ENCODE measurements at regions not wholly inside any gene's neighbourhood (a gene's known extent, or its start where the extent isn't known, plus 50 kb on each side); places are given as distances from the start of the nearest gene placed in this dataset.

GRCh38 chr2:7119132-7119835 lies 202.1 kb downstream of the RNF144A start:
- H3K4me3 ChIP-seq: no peak overlapping the region
- no peaks in the 10 kb centered on the region for H3K9me3 ChIP-seq (replicated peaks)
- H3K27ac ChIP-seq: no peak overlapping the region
- DNase-seq (ENCODE audit: low read depth in 1 of 2, low spot score in 2 of 2): peak in 1 of 2 experiments; percentile 30
- no peaks in the 10 kb centered on the region for H3K4me1 ChIP-seq (replicated peaks)
- H3K36me3 ChIP-seq: no peaks in the 10 kb centered on the region
- no peaks in the 10 kb centered on the region for H3K27me3 ChIP-seq (replicated peaks)

GRCh38 chr2:7121851-7122250 lies 204.6 kb downstream of the RNF144A start:
- no peaks in the 10 kb centered on the region for H3K27me3 ChIP-seq (replicated peaks)
- DNase-seq (ENCODE audit: low read depth in 1 of 2, low spot score in 2 of 2): no peak
- no peaks in the 10 kb centered on the region for H3K36me3 ChIP-seq
- H3K9me3 ChIP-seq (replicated peaks): no peaks in the 10 kb centered on the region
- H3K4me3 ChIP-seq: no peak overlapping the region
- no peaks in the 10 kb centered on the region for H3K4me1 ChIP-seq (replicated peaks)
- H3K27ac ChIP-seq: no peak overlapping the region

DNA sequence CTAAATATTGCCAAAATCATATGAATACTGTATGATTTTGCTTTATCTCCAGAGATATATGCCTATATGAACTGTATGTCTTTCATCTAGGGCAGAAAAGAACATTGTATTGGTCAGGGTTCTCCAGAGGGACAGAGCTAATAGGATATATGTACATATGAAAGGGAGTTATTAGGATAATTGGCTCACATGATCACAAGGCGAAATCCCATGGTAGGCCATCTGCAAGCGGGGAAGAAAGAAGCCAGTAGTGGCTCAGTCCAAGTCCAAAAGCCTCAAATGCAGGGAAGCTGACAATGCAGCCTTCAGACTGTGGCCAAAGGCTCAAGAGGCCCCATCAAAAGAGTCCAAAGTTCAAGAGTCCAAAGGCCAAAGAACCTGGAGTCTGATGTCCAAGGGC lies 209.9 kb downstream of the RNF144A start:
- Histone ChIP-seq H3K27ac (no peak overlapping the region), H3K4me1 (replicated peaks) (no peaks in the 10 kb centered on the region), H3K36me3 (no peaks in the 10 kb centered on the region), H3K4me3 (no peak overlapping the region), H3K27me3 (replicated peaks) (no peaks in the 10 kb centered on the region), H3K9me3 (replicated peaks) (no peaks in the 10 kb centered on the region)
- DNase-seq (ENCODE audit: low read depth in 1 of 2, low spot score in 2 of 2): no peak

DNA sequence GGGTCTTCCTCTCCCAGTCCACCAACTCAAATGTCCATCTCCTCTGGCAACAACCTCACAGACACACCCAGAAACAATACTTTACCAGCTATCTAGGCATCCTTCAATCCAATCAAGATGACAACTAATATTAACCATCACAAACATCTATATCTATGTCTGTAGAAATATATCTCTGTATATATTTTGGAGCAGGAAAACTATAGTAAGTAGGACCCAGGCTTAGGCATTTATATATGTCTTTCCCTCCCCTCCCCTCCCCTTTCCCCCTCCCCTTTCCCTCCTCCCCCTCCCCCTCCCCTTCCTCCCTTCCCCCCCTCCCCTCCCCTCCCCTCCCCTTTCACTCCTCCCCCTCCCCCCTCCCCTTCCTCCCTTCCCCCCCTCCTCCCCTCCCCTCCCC lies 210.5 kb downstream of the RNF144A start:
- Histone ChIP-seq H3K27me3 (replicated peaks) (no peaks in the 10 kb centered on the region), H3K4me3 (no peak overlapping the region), H3K4me1 (replicated peaks) (no peaks in the 10 kb centered on the region), H3K9me3 (replicated peaks) (no peaks in the 10 kb centered on the region), H3K27ac (no peak overlapping the region), H3K36me3 (no peaks in the 10 kb centered on the region)
- DNase-seq (ENCODE audit: low read depth in 1 of 2, low spot score in 2 of 2): no peak

DNA sequence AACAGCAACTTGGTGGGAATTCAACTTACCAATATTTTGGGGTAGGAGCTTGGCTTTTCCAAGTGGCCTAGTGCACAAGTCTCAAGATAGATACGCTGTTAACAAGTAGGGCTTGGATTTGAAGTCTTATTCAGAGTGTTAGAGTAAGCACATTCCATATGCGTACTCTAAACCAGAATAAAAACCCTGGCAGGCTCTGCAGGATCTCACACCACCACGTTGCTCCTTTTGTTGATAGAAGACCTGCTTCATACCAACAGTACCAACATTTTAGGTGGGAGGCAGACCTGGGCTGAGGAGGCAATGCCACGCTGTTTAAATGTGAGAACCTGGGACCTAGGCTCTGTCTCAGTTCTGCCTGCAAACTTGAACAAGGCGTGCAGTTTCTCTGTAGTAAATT lies 214.0 kb downstream of the RNF144A start:
- Histone ChIP-seq H3K9me3 (replicated peaks) (no peaks in the 10 kb centered on the region), H3K4me3 (no peak overlapping the region), H3K4me1 (replicated peaks) (no peaks in the 10 kb centered on the region), H3K36me3 (no peaks in the 10 kb centered on the region), H3K27me3 (replicated peaks) (no peaks in the 10 kb centered on the region), H3K27ac (no peak overlapping the region)
- no peak for DNase-seq (ENCODE audit: low read depth in 1 of 2, low spot score in 2 of 2)

DNA sequence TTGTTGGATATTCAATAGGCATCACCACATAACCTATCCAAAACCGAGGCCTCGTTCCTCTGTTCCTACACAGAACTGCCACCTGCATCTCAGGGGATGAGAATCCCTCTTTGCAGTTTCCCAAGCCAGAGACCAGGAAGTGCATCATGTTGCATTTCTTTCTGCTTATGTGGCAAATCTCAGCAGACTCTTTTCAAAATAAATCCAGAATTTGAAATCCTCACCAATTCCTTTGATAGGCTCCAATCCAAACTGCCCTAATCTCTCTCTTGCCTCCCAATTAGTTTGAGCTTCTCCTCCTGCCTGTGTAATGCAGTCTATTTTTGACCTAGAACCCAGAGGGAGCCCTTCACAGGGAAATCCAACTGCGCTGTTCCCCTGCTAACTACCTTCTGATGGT lies 215.5 kb downstream of the RNF144A start:
- Histone ChIP-seq H3K9me3 (replicated peaks) (no peaks in the 10 kb centered on the region), H3K27me3 (replicated peaks) (no peaks in the 10 kb centered on the region), H3K4me3 (no peak overlapping the region), H3K36me3 (no peaks in the 10 kb centered on the region), H3K27ac (no peak overlapping the region), H3K4me1 (replicated peaks) (no peaks in the 10 kb centered on the region)
- DNase-seq (ENCODE audit: low read depth in 1 of 2, low spot score in 2 of 2): no peak

DNA sequence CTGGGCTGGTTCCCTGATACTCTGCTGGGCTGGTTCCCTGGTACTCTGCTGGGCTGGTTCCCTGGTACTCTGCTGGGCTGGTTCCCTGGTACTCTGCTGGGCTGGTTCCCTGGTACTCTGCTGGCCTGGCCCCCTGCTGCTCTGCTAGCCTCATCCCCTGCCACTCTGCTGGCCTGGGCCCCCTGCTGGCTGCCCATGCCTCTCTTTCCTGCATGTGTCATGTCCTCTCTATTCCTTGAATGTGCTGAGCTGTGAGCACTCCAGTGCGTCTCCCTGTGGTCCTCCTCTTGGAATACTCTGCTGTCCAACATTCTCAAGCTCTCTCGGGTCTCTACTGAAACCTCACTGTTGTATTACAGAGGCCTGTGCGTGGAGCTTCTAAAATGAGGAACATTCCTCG lies 216.3 kb downstream of the RNF144A start:
- no peak for DNase-seq (ENCODE audit: low read depth in 1 of 2, low spot score in 2 of 2)
- Histone ChIP-seq H3K4me3 (no peak overlapping the region), H3K4me1 (replicated peaks) (no peaks in the 10 kb centered on the region), H3K27me3 (replicated peaks) (no peaks in the 10 kb centered on the region), H3K27ac (no peak overlapping the region), H3K36me3 (no peaks in the 10 kb centered on the region), H3K9me3 (replicated peaks) (no peaks in the 10 kb centered on the region)

DNA sequence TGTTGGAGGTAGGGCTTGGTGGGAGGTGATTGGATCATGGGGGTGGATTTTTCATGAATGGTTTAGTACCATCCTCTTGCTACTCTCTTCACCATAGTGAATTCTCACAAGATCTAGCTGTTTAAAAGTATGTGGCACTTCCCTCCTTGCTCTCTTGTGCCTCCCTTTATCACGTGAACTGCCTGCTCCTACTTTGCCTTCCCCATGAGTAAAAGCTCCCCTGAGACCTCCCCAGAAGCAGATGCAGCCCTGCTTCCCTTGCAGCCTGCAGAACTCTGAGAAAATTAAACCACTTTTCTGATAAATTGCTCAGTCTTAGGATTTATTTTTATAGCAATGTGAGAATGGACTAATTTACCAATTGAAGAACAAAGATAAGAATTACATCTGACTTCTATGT lies 223.1 kb downstream of the RNF144A start:
- Histone ChIP-seq H3K9me3 (replicated peaks) (no peaks in the 10 kb centered on the region), H3K27me3 (replicated peaks) (no peaks in the 10 kb centered on the region), H3K4me3 (no peak overlapping the region)

GRCh38 chr2:7145707-7146106 lies 228.5 kb downstream of the RNF144A start:
- H3K27ac ChIP-seq: no peak overlapping the region
- H3K4me3 ChIP-seq: no peak overlapping the region
- H3K9me3 ChIP-seq (replicated peaks): no peaks in the 10 kb centered on the region
- H3K36me3 ChIP-seq: no peaks in the 10 kb centered on the region
- H3K4me1 ChIP-seq (replicated peaks): no peaks in the 10 kb centered on the region
- H3K27me3 ChIP-seq (replicated peaks): no peaks in the 10 kb centered on the region
- no peak for DNase-seq (ENCODE audit: low read depth in 1 of 2, low spot score in 2 of 2)

More for the DNA sequence above, 223.1 kb downstream of the RNF144A start:
- Histone ChIP-seq H3K4me1 (replicated peaks) (no peaks in the 10 kb centered on the region), H3K27ac (no peak overlapping the region), H3K36me3 (no peaks in the 10 kb centered on the region)
- DNase-seq (ENCODE audit: low read depth in 1 of 2, low spot score in 2 of 2): no peak

DNA sequence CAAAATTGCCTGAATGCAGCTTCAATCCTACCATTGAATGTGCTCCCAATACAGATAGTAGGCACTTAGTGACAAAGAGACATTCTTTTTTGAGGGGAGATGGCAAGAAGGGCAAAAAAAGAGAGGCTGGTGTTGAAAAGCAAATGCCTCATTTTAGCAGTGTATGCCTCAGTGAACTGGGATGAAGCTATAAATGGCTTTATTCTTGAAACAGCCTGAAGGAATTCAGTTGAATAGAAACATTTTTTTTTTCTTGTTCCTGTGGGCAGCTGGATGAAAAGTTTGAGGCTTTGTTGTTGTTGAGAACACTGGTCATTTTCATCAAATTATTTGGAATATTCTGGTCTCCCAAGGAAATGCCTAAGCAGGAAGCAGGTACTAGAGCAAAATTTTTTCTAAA lies 228.9 kb downstream of the RNF144A start:
- Histone ChIP-seq H3K27me3 (replicated peaks) (no peaks in the 10 kb centered on the region), H3K9me3 (replicated peaks) (no peaks in the 10 kb centered on the region), H3K4me1 (replicated peaks) (no peaks in the 10 kb centered on the region), H3K27ac (no peak overlapping the region), H3K4me3 (no peak overlapping the region), H3K36me3 (no peaks in the 10 kb centered on the region)
- no peak for DNase-seq (ENCODE audit: low read depth in 1 of 2, low spot score in 2 of 2)

- Histone ChIP-seq H3K27ac (no peak overlapping the region), H3K9me3 (replicated peaks) (no peaks in the 10 kb centered on the region), H3K27me3 (replicated peaks) (no peaks in the 10 kb centered on the region), H3K4me3 (no peak overlapping the region), H3K36me3 (no peaks in the 10 kb centered on the region), H3K4me1 (replicated peaks) (no peaks in the 10 kb centered on the region)
- no peak for DNase-seq (ENCODE audit: low read depth in 1 of 2, low spot score in 2 of 2)
These were observed 237.4 kb downstream of the RNF144A start for GRCh38 chr2:7154656-7155055.

DNA sequence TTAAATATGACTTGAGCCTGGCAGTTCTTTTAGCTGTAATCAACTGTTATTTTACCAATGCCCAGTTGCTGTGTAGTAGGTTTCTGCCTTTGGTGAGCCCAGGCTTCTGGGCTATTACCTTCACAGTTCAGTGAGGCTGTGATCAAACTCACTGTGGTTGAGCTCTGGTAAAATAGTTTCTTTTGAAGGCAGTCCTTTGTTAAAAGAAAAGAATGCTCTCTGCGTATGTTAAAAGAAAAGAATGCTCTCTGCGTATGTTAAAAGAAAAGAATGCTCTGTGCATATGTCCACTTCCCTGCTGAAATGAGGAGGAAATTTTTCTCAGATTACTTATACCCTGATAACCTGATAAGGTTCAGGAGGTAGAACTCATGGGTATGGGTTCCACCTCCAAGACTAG lies 244.3 kb downstream of the RNF144A start:
- H3K4me3 ChIP-seq: no peak overlapping the region
- H3K36me3 ChIP-seq: no peaks in the 10 kb centered on the region
- peaks cover 15% of the 10 kb centered on the region for H3K4me1 ChIP-seq (replicated peaks)
- H3K9me3 ChIP-seq (replicated peaks): no peaks in the 10 kb centered on the region
- H3K27ac ChIP-seq: 0 out of 2 replicates have a peak overlapping the region, but pooled peaks have one; percentile 23
- peak in 1 of 2 experiments; percentile 10 for DNase-seq (ENCODE audit: low read depth in 1 of 2, low spot score in 2 of 2)
- H3K27me3 ChIP-seq (replicated peaks): no peaks in the 10 kb centered on the region

DNA sequence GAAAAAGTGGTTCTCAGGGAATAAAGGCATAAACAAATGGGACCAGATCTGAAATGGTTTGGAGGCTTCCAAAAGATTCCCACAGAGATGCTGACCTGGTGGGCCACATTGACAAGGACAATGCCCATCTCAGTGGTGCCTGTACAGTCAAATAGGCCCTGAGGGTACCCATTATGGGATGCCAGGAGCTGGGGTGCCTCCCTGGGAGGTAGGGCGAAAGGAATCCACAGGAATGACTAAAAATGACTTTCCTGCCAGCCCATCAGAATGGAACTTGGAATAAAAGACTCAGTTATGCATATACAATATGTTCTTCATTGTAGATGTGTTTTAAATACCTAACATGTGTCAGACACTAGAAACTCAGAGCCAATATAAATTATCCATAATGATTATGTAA lies 248.5 kb downstream of the RNF144A start:
- Histone ChIP-seq H3K36me3 (no peaks in the 10 kb centered on the region), H3K27ac (peak overlapping the region; percentile 29), H3K4me1 (replicated peaks) (peaks cover 18% of the 10 kb centered on the region), H3K27me3 (replicated peaks) (no peaks in the 10 kb centered on the region), H3K4me3 (no peak overlapping the region), H3K9me3 (replicated peaks) (no peaks in the 10 kb centered on the region)
- DNase-seq (ENCODE audit: low read depth in 1 of 2, low spot score in 2 of 2): peak; percentile 63 to 66

DNA sequence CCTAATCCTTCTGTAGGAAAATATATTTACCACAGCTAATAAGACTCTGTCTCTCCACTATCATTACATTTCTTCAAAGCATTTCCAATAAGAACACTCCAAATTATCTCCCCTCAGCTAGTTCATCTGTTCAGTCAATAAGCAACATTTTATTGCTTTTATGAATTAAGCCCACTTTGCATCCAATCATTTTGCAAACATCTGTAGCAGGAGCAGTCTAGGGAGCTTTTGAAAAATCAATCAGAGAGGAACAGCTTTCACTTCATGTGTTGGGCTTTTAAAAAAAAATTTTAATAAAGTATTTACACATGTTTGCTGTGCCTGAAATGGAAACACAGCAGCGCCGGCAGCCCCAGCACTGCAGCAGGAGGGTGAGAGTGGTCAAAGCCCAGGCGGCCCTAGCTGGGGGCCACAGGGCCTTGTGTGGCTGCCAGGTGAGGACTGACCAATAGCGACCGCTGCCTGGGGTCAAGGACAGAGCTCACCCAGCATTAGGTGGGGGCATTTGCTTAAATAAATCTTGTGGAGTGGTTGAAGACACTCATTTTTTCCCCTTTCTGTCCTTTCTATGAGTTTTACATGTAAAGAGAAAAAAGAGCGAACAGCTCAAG lies 250.7 kb downstream of the RNF144A start:
- Histone ChIP-seq H3K27me3 (replicated peaks) (no peaks in the 10 kb centered on the region), H3K9me3 (replicated peaks) (no peaks in the 10 kb centered on the region), H3K4me3 (no peak overlapping the region), H3K36me3 (no peaks in the 10 kb centered on the region), H3K4me1 (replicated peaks) (peaks cover 18% of the 10 kb centered on the region), H3K27ac (no peak overlapping the region)
- no peak for DNase-seq (ENCODE audit: low read depth in 1 of 2, low spot score in 2 of 2)

- Histone ChIP-seq H3K27ac (no peak overlapping the region), H3K9me3 (replicated peaks) (no peaks in the 10 kb centered on the region), H3K4me3 (no peak overlapping the region), H3K27me3 (replicated peaks) (no peaks in the 10 kb centered on the region), H3K36me3 (no peaks in the 10 kb centered on the region), H3K4me1 (replicated peaks) (peaks cover 18% of the 10 kb centered on the region)
- DNase-seq (ENCODE audit: low read depth in 1 of 2, low spot score in 2 of 2): no peak
These were observed 252.4 kb downstream of the RNF144A start for GRCh38 chr2:7169593-7169992.

Data from SJSA1 (cell line).